ENCODE measurements at regions not wholly inside any gene's neighbourhood (a gene's known extent, or its start where the extent isn't known, plus 50 kb on each side); places are given as distances from the start of the nearest gene placed in this dataset.

DNA sequence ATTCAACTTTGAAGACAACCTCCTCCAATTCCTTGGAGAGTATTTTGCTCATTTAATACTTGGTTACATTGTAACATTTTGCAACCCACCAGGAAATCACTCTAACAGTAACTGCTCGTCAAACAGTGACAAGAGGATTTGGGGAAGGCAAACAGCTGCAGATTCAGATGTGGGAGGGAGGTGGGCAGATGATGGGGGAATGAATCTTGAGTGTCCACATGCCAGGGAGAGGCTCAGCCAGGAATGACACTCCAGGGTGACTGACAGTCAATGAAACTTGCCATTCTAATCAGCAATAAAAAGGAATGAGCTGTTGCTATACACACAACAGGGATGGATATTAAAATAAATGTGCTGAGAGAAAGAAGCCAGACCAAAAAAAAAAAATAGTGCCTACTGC is 97.7 kb upstream of the ANKRD55 start:
- TF ChIP-seq CTCF (IDR thresholded peaks at IDR 0.05) = no peak
- TF ChIP-seq POLR2A (IDR thresholded peaks at IDR 0.05) = no peak

All from uterus (tissue), 2 donors.